HepG2 (cell line): ENCODE measurements at regions not wholly inside any gene's neighbourhood (a gene's known extent, or its start where the extent isn't known, plus 50 kb on each side); places are given as distances from the start of the nearest gene placed in this dataset.

ENCODE experiments used
- ATAC-seq: fragments of 200-7000 bp; cut with Tn5 transposase; 3 replicates; pipeline ENCODE4 v1.9.1; 2020; ENCODE audit warnings: mild to moderate bottlenecking, moderate library complexity
- BruUV-seq: library from RNA; stranded (reverse); fragments of 400-500 nt; replicated peaks from 2 replicates; lab custom pipeline; 2021; lab: Mats Ljungman, UMichigan
- CTCF ChIA-PET: fragments of 300-600 bp; formaldehyde crosslinking; extraction: SDS; loops from one replicate; lab custom pipeline; 2021; ENCODE audit warnings: low total read pairs, inconsistent platforms, low intra/inter-chr PET ratio; lab: Yijun Ruan, JAX
- POLR2A ChIA-PET: fragments of 350-600 bp; sonication (Branson Sonifier 250); formaldehyde crosslinking; loops from one replicate; lab custom pipeline; 2020; ENCODE audit warnings: antibody characterized with exemption, inconsistent platforms; lab: Yijun Ruan, JAX
- DNase-seq: peaks from one replicate; pipeline ENCODE4 v3.0.0-alpha.2; 2015; ENCODE audit warnings: low spot score
- FAIRE-seq: peaks from 3 replicates; lab custom pipeline; 2011; peaks lifted over from hg19 to GRCh38; lab: Jason Lieb, UNC
- H2AFZ ChIP-seq: one replicate; pipeline ENCODE4 v1.6.1; 2011; ENCODE audit warnings: low read length, inconsistent platforms
- H3K27ac ChIP-seq: fragments of 300-600 bp; 3 replicates; pipeline ENCODE4 v1.8.0; 2011; ENCODE audit warnings: mixed run types, mild to moderate bottlenecking, mixed read lengths, low read length, inconsistent platforms; ENCODE audit not compliant: insufficient read depth; ENCODE audit errors: extremely low read length
- H3K27me3 ChIP-seq, 2 experiments: fragments of 200-600 bp in 1 of 2; 2 replicates in 1 of 2; 3 replicates in 1 of 2; pipeline versions ENCODE4 v1.6.0 to v1.8.0; 2011; ENCODE audit warnings: low read length in 2 of 2, mild to moderate bottlenecking in 2 of 2, moderate library complexity in 2 of 2, inconsistent platforms in 1 of 2; ENCODE audit not compliant: insufficient read depth in 2 of 2, control insufficient read depth in 1 of 2
- H3K36me3 ChIP-seq, 2 experiments: fragments of 200-600 bp in 1 of 2; replicated peaks in 1 of 2; 2 replicates in 1 of 2; 3 replicates in 1 of 2; pipeline versions ENCODE4 v1.5.1 to v1.8.0; 2011; ENCODE audit warnings: low read length in 2 of 2, inconsistent platforms in 1 of 2; ENCODE audit not compliant: insufficient read depth in 2 of 2, control insufficient read depth in 1 of 2
- H3K4me1 ChIP-seq: 2 replicates; pipeline ENCODE4 v1.5.1; 2012; ENCODE audit warnings: low read length, inconsistent platforms; ENCODE audit not compliant: insufficient read depth
- H3K4me2 ChIP-seq: 2 replicates; pipeline ENCODE4 v1.6.0; 2011; ENCODE audit warnings: low read depth, low read length, inconsistent platforms
- H3K4me3 ChIP-seq, 3 experiments: fragments of 200-600 bp in 1 of 3; sonication (generic), shearing (Covaris generic) in 1 of 3; replicated peaks in 1 of 3; 2 replicates each; pipeline ENCODE4 v1.5.1; 2011 to 2016; ENCODE audit warnings: low read length in 3 of 3, inconsistent platforms in 2 of 3, low read depth in 2 of 3, mild to moderate bottlenecking in 2 of 3, control low read depth in 1 of 3, mixed read lengths in 1 of 3; ENCODE audit not compliant: insufficient read depth in 1 of 3
- H3K79me2 ChIP-seq: one replicate; pipeline ENCODE4 v1.6.1; 2011; ENCODE audit warnings: low read length, inconsistent platforms; ENCODE audit not compliant: insufficient read depth
- H3K9ac ChIP-seq: 2 replicates; pipeline ENCODE4 v1.6.0; 2011; ENCODE audit warnings: mild to moderate bottlenecking, low read depth, low read length, inconsistent platforms; ENCODE audit not compliant: insufficient read depth
- H3K9me3 ChIP-seq: 2 replicates; pipeline ENCODE4 v1.5.1; 2012; ENCODE audit warnings: mild to moderate bottlenecking, low read length
- H4K20me1 ChIP-seq: 2 replicates; pipeline ENCODE4 v1.6.0; 2011; ENCODE audit warnings: inconsistent platforms, mild to moderate bottlenecking, low read length, moderate library complexity; ENCODE audit not compliant: insufficient read depth
- FUBP1 ChIP-seq: sonication (generic); formaldehyde crosslinking; IDR thresholded peaks from 2 replicates; pipeline ENCODE4 v1.5.1; 2020; ENCODE audit warnings: missing genetic modification reagents, mild to moderate bottlenecking, borderline replicate concordance
- HNF1B ChIP-seq: sonication (generic); formaldehyde crosslinking; IDR thresholded peaks from 2 replicates; pipeline ENCODE4 v1.5.1; 2020; ENCODE audit warnings: mild to moderate bottlenecking, moderate library complexity, missing genetic modification reagents
- NCOA1 ChIP-seq: sonication (generic); formaldehyde crosslinking; IDR thresholded peaks from 2 replicates; pipeline ENCODE4 v1.9.0; 2021; ENCODE audit warnings: missing genetic modification reagents
- NFIC ChIP-seq: IDR thresholded peaks from 2 replicates; pipeline ENCODE4 v1.6.1; 2012; ENCODE audit warnings: mild to moderate bottlenecking, low read length, inconsistent platforms
- NR2F6 ChIP-seq, 2 experiments: IDR thresholded peaks; 2 replicates each; pipeline ENCODE4 v1.6.1; 2016; ENCODE audit warnings: antibody characterized with exemption in 1 of 2, mild to moderate bottlenecking in 1 of 2
- PRPF4 ChIP-seq: fragments of 200-400 bp; formaldehyde crosslinking; IDR thresholded peaks from 2 replicates; pipeline ENCODE4 v1.6.1; 2016; ENCODE audit warnings: low read length, low read depth; ENCODE audit not compliant: poor library complexity, severe bottlenecking
- TCF7L2 ChIP-seq: IDR thresholded peaks from 2 replicates; pipeline ENCODE4 v1.6.1; 2011; ENCODE audit warnings: mild to moderate bottlenecking, low read depth, low read length, moderate library complexity
- TERF1 ChIP-seq: sonication (generic); formaldehyde crosslinking; IDR thresholded peaks from 2 replicates; pipeline ENCODE4 v1.8.0; 2022; ENCODE audit warnings: mild to moderate bottlenecking, missing genetic modification reagents, moderate library complexity
- ZNF446 ChIP-seq: sonication (generic); formaldehyde crosslinking; IDR thresholded peaks from 2 replicates; pipeline ENCODE4 v1.5.0; 2020; ENCODE audit warnings: mild to moderate bottlenecking, missing genetic modification reagents
- ZNF773 ChIP-seq: sonication (generic); formaldehyde crosslinking; IDR thresholded peaks from 2 replicates; pipeline ENCODE4 v1.4.0; 2020; ENCODE audit warnings: missing genetic modification reagents, borderline replicate concordance
- WGBS: methylation state at CpG from one replicate; pipeline ENCODE4 v1.1.6; 2017; ENCODE audit warnings: low lambda C conversion rate; 5-methylcytosine and 5-hydroxymethylcytosine counted together
- in situ Hi-C: cut with HindIII; loops from 2 replicates; pipeline ENCODE4 v1.10.0; 2017; ENCODE audit warnings: low pct_unique_long_range_greater_than_20kb; ENCODE audit not compliant: extremely low pct_ligation_motif_present
- intact Hi-C: fragments of 100-400 bp; cut with micrococcal nuclease; formaldehyde crosslinking; loops from one replicate; pipeline ENCODE4 v1.10.0; 2022; ENCODE audit not compliant: unreplicated experiment

- TF ChIP-seq NCOA1 (CRISPR knock-in tag) (no peak), TERF1 (CRISPR knock-in tag) (no peak)
These were observed 733.6 kb upstream of the ZEB2 start (continued) for GRCh38 chr2:145253492-145253891.

DNA sequence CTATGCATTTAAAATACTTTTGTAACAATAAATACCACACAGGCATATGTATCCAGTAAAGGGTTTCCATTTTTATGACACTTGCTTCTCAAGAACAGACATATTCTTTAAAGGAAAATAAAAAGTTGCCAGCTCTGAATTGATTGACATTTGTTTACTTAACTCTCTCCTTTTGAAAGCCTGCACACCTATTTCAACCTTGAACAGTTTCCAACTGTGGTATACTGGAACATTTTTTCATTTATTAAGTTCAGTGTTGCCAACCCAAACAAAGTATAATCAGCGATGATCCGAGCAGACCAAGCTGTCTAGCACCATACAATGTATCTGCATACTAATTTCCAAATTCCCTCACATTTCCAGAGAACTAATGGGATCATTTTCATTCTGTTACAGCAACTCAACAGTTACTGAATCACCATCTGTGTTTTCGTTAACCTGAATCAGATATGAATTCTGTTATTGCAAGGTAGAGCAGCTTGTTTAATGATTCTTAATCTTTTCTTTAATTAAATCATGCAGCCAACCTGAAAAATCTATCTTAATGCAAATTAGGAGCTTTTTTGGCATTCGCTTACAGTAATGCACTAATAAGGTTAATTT lies 725.5 kb upstream of the ZEB2 start:
- DNase-seq (no peak), FAIRE-seq (no peak), ATAC-seq (no peak)
- no peaks in the 10 kb centered on the region for H4K20me1 ChIP-seq
- H3K9me3 ChIP-seq, result no peaks in the 10 kb centered on the region
- WGBS, result 11% methylated on average over 4 of the region's 4 CpGs
- H2AFZ ChIP-seq, result no peak overlapping the region
- H3K79me2 ChIP-seq, result no peaks in the 10 kb centered on the region
- H3K4me1 ChIP-seq, result no peaks in the 10 kb centered on the region
- H3K9ac ChIP-seq, result no peak overlapping the region
- TF ChIP-seq TCF7L2 (no peak), NR2F6 (IDR thresholded peaks at IDR 0.05) (no peak), NR2F6 (CRISPR knock-in tag; IDR thresholded peaks at IDR 0.05) (no peak), PRPF4 (no peak), ZNF446 (CRISPR knock-in tag) (no peak), FUBP1 (CRISPR knock-in tag) (no peak), HNF1B (CRISPR knock-in tag) (no peak), NFIC (no peak), ZNF773 (CRISPR knock-in tag) (no peak)
- ChIA-PET POLR2A (no interaction called here), CTCF (no interaction called here)
- no peaks in the 10 kb centered on the region for H3K27me3 ChIP-seq
- H3K4me2 ChIP-seq, result no peak overlapping the region
- H3K4me3 ChIP-seq, result no peak overlapping the region
- in situ Hi-C loops, result no loop called here
- H3K27ac ChIP-seq, result no peak overlapping the region
- no TSS peak for BruUV-seq
- intact Hi-C loops, result no loop called here
- no peaks in the 10 kb centered on the region for H3K36me3 ChIP-seq
